ENCODE measurements at regions not wholly inside any gene's neighbourhood (a gene's known extent, or its start where the extent isn't known, plus 50 kb on each side); places are given as distances from the start of the nearest gene placed in this dataset.

- Histone ChIP-seq H3K9me3 (ENCODE audit: low read length) (no peaks in the 10 kb centered on the region), H3K27me3 (ENCODE audit: insufficient read depth, low read depth, low read length) (no peaks in the 10 kb centered on the region), H3K4me2 (ENCODE audit: low read length) (no peak overlapping the region), H3K36me3 (ENCODE audit: insufficient read depth, low read length) (no peaks in the 10 kb centered on the region), H3K9ac (ENCODE audit: low read length) (no peak overlapping the region), H3K4me3 (ENCODE audit: low read length) (no peak overlapping the region), H3K9me2 (ENCODE audit: insufficient read depth, low read length) (no peaks in the 10 kb centered on the region), H3K27ac (ENCODE audit: low read length) (no peak overlapping the region), H4K20me1 (ENCODE audit: insufficient read depth) (no peaks in the 10 kb centered on the region), H2AFZ (ENCODE audit: low read depth, low read length) (no peak overlapping the region), H3K79me2 (replicated peaks; ENCODE audit: insufficient read depth, low read length) (no peaks in the 10 kb centered on the region), H3F3A (ENCODE audit: insufficient read depth, low read length, poor library complexity, severe bottlenecking) (no peaks in the 10 kb centered on the region)
- TF ChIP-seq EZH2 (IDR thresholded peaks at IDR 0.05; ENCODE audit: borderline replicate concordance, insufficient read depth, low read length, poor library complexity, severe bottlenecking) (no peak), POLR2AphosphoS5 (IDR thresholded peaks at IDR 0.05) (no peak), REST (IDR thresholded peaks at IDR 0.05; ENCODE audit: borderline replicate concordance) (no peak), TAF1 (IDR thresholded peaks at IDR 0.05; ENCODE audit: low read depth) (no peak), EP300 (conservative IDR thresholded peaks at IDR 0.05; ENCODE audit: poor library complexity, severe bottlenecking) (no peak), MXI1 (conservative IDR thresholded peaks at IDR 0.05; ENCODE audit: poor library complexity, severe bottlenecking) (no peak), RAD21 (conservative IDR thresholded peaks at IDR 0.05) (no peak)
These were observed 151.3 kb upstream of the SETMAR start for GRCh38 chr3:4151859-4152258.

GRCh38 chr3:4153771-4154170 lies 149.4 kb upstream of the SETMAR start:
- Histone ChIP-seq H3K9me3 (ENCODE audit: low read length) (no peaks in the 10 kb centered on the region), H3K27me3 (ENCODE audit: insufficient read depth, low read depth, low read length) (no peaks in the 10 kb centered on the region), H4K20me1 (ENCODE audit: insufficient read depth) (no peaks in the 10 kb centered on the region), H2AFZ (ENCODE audit: low read depth, low read length) (no peak overlapping the region), H3K9me2 (ENCODE audit: insufficient read depth, low read length) (no peaks in the 10 kb centered on the region), H3K4me3 (ENCODE audit: low read length) (no peak overlapping the region), H3K9ac (ENCODE audit: low read length) (no peak overlapping the region), H3F3A (ENCODE audit: insufficient read depth, low read length, poor library complexity, severe bottlenecking) (no peaks in the 10 kb centered on the region), H3K79me2 (replicated peaks; ENCODE audit: insufficient read depth, low read length) (no peaks in the 10 kb centered on the region), H3K4me2 (ENCODE audit: low read length) (no peak overlapping the region), H3K27ac (ENCODE audit: low read length) (no peak overlapping the region), H3K36me3 (ENCODE audit: insufficient read depth, low read length) (no peaks in the 10 kb centered on the region)
- TF ChIP-seq MXI1 (conservative IDR thresholded peaks at IDR 0.05; ENCODE audit: poor library complexity, severe bottlenecking) = no peak
- TF ChIP-seq EZH2 (IDR thresholded peaks at IDR 0.05; ENCODE audit: borderline replicate concordance, insufficient read depth, low read length, poor library complexity, severe bottlenecking) = no peak
- TF ChIP-seq POLR2AphosphoS5 (IDR thresholded peaks at IDR 0.05) = no peak
- TF ChIP-seq TAF1 (IDR thresholded peaks at IDR 0.05; ENCODE audit: low read depth) = no peak
- TF ChIP-seq SMC3 (conservative IDR thresholded peaks at IDR 0.05; ENCODE audit: poor library complexity) = no peak
- no peak for TF ChIP-seq EP300 (conservative IDR thresholded peaks at IDR 0.05; ENCODE audit: poor library complexity, severe bottlenecking)
- no peak for TF ChIP-seq RAD21 (conservative IDR thresholded peaks at IDR 0.05)
- no peak for TF ChIP-seq CTCF (IDR thresholded peaks at IDR 0.05; ENCODE audit: poor library complexity, severe bottlenecking)

All from neural cell (in vitro differentiated cells).